HG02678 (cell line): ENCODE measurements at regions not wholly inside any gene's neighbourhood (a gene's known extent, or its start where the extent isn't known, plus 50 kb on each side); places are given as distances from the start of the nearest gene placed in this dataset.

Source experiments
- ATAC-seq: cut with Tn5 transposase; IDR thresholded peaks from one replicate; pipeline ENCODE4 v1.9.1; 2021; ENCODE audit warnings: mild to moderate bottlenecking, moderate library complexity; ENCODE audit not compliant: unreplicated experiment

DNA sequence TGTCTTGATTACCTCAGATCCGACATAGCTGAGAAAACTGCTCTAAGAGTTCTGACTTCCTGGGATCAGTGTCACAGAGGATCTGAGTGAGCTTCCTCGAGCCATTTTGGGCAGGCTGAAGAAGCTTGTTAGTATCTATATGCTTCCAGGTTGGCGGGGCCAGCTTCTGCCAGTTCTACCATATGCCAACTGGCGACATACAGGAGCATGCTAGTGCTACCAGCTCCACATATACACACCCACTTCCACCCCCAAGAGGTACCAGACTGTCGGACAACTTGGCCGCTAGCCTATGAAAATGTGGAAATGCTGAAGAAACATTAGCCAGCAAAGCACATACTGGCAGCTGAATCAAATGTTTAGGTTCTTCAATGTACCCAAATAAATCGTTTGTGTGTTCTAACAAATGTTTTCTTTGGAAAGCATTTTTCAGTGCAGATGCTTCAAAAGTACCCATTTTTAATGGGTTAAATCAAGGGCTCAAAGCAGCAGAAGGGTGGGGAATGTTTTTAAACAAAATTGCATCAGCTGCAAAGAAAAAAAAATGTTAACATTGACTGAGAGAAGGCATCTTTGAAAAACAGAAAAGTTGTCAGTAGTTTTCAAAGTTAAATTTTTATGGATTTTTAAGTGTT, 163.7 kb downstream of the KLF12 start:
- ATAC-seq, result no peak

- peak; percentile 99 for ATAC-seq
Observed at GRCh38 chr13:73967397-73968165, 166.6 kb downstream of the KLF12 start.

- no peak for ATAC-seq
Observed at GRCh38 chr13:73966331-73966730, 167.9 kb downstream of the KLF12 start.

- ATAC-seq, result no peak
Observed at GRCh38 chr13:73962284-73962683, 171.9 kb downstream of the KLF12 start.

DNA sequence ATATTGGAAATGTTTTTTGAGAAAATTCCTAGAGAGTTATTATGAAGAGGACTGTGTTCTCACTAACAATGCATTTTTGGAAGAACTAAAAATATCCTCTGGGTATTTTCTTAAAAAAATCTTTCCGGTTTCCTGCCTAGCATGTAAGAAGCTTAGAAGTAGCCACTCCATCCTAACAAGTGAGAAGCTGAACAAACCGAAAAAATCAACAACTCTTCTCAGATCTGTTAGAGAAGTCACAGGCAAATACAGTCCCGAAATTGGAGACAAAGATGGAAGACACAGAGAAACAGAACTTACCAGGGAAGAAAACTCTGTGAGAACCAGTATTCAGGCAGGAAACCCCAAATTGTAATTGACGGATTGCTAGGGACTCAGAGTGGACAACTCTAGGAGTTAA, 173.0 kb downstream of the KLF12 start:
- no peak for ATAC-seq

GRCh38 chr13:73960474-73960873, 173.7 kb downstream of the KLF12 start:
- ATAC-seq, result peak; percentile 67

GRCh38 chr13:73958657-73959397, 175.4 kb downstream of the KLF12 start:
- no peak for ATAC-seq

- ATAC-seq, result no peak
Observed at GRCh38 chr13:73957889-73958288, 176.3 kb downstream of the KLF12 start.

GRCh38 chr13:73956795-73957408, 177.3 kb downstream of the KLF12 start:
- no peak for ATAC-seq

DNA sequence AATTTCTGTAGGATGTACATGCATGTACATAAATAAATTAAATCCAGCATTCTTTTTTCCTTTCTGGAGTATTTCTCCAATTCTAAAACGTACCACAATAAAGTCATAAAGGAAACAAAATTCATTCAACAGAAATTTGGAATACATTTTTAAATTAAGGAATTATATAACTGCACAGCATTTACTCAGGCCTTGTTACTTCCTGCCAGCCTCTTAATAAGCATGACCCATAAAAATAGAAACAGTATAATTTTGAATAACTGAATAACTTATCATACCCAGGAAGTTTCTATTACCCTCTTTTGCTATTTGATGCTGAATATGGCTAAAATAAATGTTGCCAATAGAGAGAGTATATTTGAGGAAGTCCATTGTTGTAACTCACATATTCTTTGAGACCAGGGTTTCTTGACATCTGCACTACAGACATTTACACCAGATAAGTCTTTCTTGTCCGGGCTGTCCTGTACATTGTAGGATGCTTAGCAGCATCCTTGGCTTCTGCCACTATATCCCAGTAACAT, 178.2 kb downstream of the KLF12 start:
- no peak for ATAC-seq

- ATAC-seq, result peak; percentile 83
Observed at GRCh38 chr13:73954808-73955207, 179.4 kb downstream of the KLF12 start.

DNA sequence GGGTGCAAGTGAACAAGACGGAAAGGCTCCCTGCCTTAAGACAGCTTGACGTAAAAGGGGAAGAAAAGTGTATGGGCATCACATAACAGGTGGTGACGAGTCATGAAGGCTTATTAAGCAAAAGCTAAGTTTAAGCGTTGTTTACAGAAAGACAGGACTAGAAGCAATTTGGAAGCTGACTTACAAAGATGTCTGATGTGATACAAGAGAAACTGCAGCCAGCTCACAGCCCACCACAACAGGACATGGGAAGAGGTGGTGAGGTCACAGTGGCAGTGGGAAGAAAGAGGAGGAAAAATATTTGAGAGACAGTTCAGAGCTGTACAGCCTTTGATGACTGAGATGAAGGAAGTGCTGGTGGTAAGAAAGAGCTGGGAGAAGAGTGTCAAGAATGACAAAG, 181.6 kb downstream of the KLF12 start:
- ATAC-seq, result no peak

DNA sequence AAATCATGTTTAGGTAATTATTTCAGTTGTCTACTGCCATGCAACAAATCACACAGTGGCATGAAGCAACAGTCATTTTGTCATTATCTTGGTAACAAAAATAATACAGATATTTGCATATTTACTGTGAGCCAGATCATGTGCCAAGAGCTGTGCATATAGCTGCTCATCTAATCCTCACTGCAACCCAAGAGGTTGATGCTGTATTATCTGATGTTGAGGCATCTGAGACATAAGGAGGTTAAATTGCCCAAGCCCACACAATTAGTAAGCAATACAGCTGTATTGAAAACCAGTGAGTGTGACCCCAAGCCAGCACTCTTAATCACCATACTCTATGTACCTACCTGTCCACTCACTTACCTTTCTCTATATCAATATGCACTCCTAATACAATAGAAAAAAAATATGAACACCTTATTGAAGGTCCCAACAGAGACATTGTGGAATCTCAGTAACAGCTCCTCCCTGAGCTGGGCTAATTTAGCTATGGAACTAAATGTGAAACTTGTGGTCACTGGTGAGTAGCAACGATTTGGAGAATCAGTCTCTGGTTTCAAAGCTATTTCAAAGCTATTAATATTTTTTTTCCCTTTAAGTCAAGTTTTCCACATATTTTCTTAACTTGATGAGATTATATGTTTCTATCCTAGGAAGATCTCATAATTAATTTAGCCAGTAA, 185.2 kb downstream of the KLF12 start:
- ATAC-seq, result no peak

DNA sequence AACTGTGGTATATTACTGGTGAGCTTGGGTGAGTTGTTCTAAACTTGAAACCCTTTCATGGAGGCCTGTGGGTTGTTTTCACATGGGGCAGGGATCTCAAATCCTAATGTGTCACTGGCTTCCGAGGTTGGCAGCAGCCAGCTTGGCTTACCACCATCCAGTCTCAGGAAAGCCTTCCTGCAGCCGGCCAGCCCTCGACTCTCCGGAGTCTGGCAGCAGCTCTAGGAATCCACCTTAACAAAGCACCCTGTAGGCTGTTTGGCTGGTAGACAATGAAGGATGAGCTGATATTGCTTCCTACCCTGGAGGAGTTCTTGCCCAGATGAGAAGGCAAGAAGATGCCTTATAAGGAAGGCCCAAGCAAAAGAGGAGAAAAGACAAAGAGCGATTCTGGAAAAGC, 188.3 kb downstream of the KLF12 start:
- ATAC-seq, result no peak

DNA sequence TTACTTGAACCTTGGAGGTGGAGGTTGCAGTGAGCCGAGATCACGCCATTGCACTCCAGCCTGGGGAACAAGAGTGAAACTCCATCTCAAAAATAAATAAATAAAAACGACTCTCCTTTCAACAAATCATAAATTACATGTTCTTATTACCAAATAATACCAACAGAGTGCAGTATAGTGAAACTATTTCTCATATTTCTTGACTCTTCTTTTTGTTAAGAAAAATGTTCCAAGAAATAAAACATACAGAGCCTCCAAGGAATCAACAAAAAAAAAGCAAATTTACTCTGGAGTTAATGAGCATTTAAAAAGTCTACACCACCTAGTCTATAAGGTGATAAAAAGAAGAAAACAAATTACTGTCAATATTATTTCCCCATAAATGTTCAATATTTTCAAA, 188.8 kb downstream of the KLF12 start:
- ATAC-seq, result no peak

- no peak for ATAC-seq
Observed at GRCh38 chr13:73943965-73944233, 190.3 kb downstream of the KLF12 start.

DNA sequence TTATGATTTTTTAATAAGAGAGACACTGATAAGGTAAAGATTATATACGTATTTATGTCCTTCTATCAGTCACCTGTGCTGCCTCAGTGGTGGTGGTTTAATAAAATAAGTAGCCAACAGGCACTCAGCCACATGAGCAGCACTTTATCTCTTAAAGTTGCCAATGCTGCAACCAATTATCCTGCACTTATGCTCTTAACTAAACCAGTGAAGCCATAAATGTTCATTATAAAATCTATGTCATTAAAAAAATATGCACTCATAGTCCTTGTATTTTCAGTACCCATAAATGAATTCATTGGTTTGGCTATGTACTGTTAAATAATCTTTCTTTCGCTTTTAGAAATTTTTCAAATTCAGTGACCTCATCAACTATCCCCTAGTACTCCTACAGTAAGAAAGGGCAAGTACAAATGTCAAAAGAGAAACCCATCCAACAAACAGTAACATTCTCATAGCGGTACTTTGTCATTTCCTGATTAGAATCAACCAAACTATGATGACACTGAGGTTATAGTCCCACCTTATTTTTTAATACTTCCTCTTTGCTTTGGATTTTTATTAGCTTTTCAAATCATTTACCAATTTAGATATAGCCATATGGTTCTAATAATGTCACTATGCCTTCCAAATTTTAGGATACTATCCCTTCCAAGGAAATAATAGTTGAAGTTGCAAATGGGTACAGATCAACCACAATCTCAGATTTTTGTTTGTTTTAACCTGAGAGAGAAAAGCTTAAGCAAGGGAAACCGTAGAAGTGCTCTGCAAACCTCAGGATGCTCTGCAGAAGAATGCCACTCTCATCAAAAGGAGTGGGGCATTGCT, 190.9 kb downstream of the KLF12 start:
- ATAC-seq, result peak; percentile 43

GRCh38 chr13:73941752-73942151, 192.5 kb downstream of the KLF12 start:
- ATAC-seq, result no peak

- ATAC-seq, result no peak
Observed at GRCh38 chr13:73940098-73940497, 194.1 kb downstream of the KLF12 start.

GRCh38 chr13:73939603-73940002, 194.6 kb downstream of the KLF12 start:
- ATAC-seq, result no peak
